ENCODE measurements at regions not wholly inside any gene's neighbourhood (a gene's known extent, or its start where the extent isn't known, plus 50 kb on each side); places are given as distances from the start of the nearest gene placed in this dataset.
A peak's percentile ranks its signal among the peaks of the same experiment; 100 is the strongest.

GRCh38 chr2:238969857-238970256 lies 122.0 kb downstream of the TWIST2 start:
- intact Hi-C loops (cut with DNase I; ENCODE audit: low total_unique reads) = no loop called here
- no peak for DNase-seq
- Histone ChIP-seq H3K4me3 (no peak overlapping the region), H3K9me3 (peaks cover 0 to 2% (median 0%) of the 10 kb centered on the region in 4 donors), H3K27me3 (peaks cover 0 to 18% (median 0%) of the 10 kb centered on the region in 3 donors), H3K27ac (no peak overlapping the region), H3K36me3 (no peaks in the 10 kb centered on the region), H3K4me1 (peaks cover 0 to 11% (median 4%) of the 10 kb centered on the region in 4 donors)
- 69 to 89% (median 81%) methylated on average over 4 of the region's 4 CpGs for WGBS, 5 donors
- no peak for TF ChIP-seq CTCF (IDR thresholded peaks at IDR 0.05)
- TF ChIP-seq EP300 (IDR thresholded peaks at IDR 0.05) = no peak
- TF ChIP-seq POLR2A (IDR thresholded peaks at IDR 0.05) = no peak
- TF ChIP-seq POLR2AphosphoS5 (IDR thresholded peaks at IDR 0.05) = no peak

DNA sequence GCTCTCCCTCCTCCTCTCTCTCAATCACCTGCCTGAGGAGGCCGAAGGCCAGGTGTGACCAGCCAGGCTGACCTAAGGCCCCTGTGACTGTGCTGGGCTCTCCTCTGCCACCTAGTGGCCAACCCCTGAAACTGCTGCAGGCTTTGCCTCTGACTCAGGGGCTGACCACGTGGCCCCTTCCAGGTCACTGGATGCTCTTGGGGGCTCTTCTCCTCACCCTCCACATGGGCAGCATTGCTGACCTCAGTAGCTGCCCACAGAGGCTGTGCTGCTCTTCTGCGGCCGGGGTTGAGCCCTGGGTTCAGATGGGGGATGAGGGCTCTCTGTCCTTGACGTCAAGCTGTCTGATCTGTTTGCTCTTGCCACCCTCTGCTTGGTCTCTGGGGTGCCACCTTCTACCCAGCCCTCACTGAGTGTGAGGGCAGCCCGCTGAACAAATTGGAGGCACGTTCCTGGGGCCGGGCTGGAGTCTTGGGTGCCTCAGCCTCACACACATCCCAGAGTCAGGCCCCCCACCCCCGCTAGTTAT lies 122.7 kb downstream of the TWIST2 start:
- no peak for TF ChIP-seq POLR2A (IDR thresholded peaks at IDR 0.05)
- TF ChIP-seq POLR2AphosphoS5 (IDR thresholded peaks at IDR 0.05) = no peak
- TF ChIP-seq CTCF (IDR thresholded peaks at IDR 0.05) = peak in 6 of 7 experiments; percentile 73 to 99 (median 93)
- TF ChIP-seq EP300 (IDR thresholded peaks at IDR 0.05) = no peak
- H3K9me3 ChIP-seq = peaks cover 0 to 9% (median 2%) of the 10 kb centered on the region in 4 donors
- 33 to 49% (median 40%) methylated on average over 7 to 9 of the region's 9 CpGs for WGBS, 5 donors
- intact Hi-C loops (cut with DNase I; ENCODE audit: low total_unique reads) = no loop called here
- H3K27me3 ChIP-seq = peaks cover 0 to 18% (median 0%) of the 10 kb centered on the region in 3 donors
- peak; percentile 67 to 81 for DNase-seq
- no peaks in the 10 kb centered on the region for H3K36me3 ChIP-seq
- peaks cover 0 to 11% (median 5%) of the 10 kb centered on the region in 4 donors for H3K4me1 ChIP-seq
- H3K4me3 ChIP-seq = no peak overlapping the region
- H3K27ac ChIP-seq = no peak overlapping the region

- intact Hi-C loops (cut with DNase I; ENCODE audit: low total_unique reads) = no loop called here
- Histone ChIP-seq H3K36me3 (no peaks in the 10 kb centered on the region), H3K27me3 (peaks cover 0 to 18% (median 0%) of the 10 kb centered on the region in 3 donors), H3K27ac (no peak overlapping the region), H3K4me3 (no peak overlapping the region), H3K4me1 (peaks cover 0 to 11% (median 5%) of the 10 kb centered on the region in 4 donors), H3K9me3 (peaks cover 0 to 9% (median 6%) of the 10 kb centered on the region in 4 donors)
- no peak for DNase-seq
- whole genome bisulfite sequencing, 5 donors = 81 to 92% (median 90%) methylated on average over 8 to 9 of the region's 9 CpGs
- no peak for TF ChIP-seq CTCF (IDR thresholded peaks at IDR 0.05)
- no peak for TF ChIP-seq EP300 (IDR thresholded peaks at IDR 0.05)
- no peak for TF ChIP-seq POLR2AphosphoS5 (IDR thresholded peaks at IDR 0.05)
- TF ChIP-seq POLR2A (IDR thresholded peaks at IDR 0.05) = no peak
Measured at GRCh38 chr2:238971318-238972145, 123.6 kb downstream of the TWIST2 start.

DNA sequence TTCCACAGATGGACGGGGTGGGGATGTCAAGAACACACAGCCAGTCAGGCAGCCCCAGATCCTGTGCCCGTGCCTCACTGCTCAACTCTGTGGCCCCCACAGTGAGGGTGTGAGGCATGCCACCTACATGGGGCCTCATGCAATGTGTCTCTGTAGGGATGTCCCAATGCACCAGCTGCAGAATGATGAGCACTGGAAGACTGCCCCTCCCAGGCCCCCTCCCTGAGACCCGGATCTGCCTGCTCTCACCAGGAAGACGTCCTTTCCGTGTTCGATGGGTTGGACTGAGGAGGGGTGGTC lies 124.2 kb downstream of the TWIST2 start:
- TF ChIP-seq POLR2A (IDR thresholded peaks at IDR 0.05) (no peak), CTCF (IDR thresholded peaks at IDR 0.05) (no peak), EP300 (IDR thresholded peaks at IDR 0.05) (no peak), POLR2AphosphoS5 (IDR thresholded peaks at IDR 0.05) (no peak)
- H3K27me3 ChIP-seq = peaks cover 0 to 17% (median 0%) of the 10 kb centered on the region in 3 donors
- H3K36me3 ChIP-seq = no peaks in the 10 kb centered on the region
- 70 to 82% (median 78%) methylated on average over 6 of the region's 6 CpGs for WGBS, 5 donors
- no peak overlapping the region for H3K27ac ChIP-seq
- DNase-seq = no peak
- H3K4me3 ChIP-seq = no peak overlapping the region
- peaks cover 0 to 9% (median 6%) of the 10 kb centered on the region in 4 donors for H3K9me3 ChIP-seq
- intact Hi-C loops (cut with DNase I; ENCODE audit: low total_unique reads) = no loop called here
- peaks cover 0 to 11% (median 5%) of the 10 kb centered on the region in 4 donors for H3K4me1 ChIP-seq
